H7 (cell line): ENCODE measurements at regions not wholly inside any gene's neighbourhood (a gene's known extent, or its start where the extent isn't known, plus 50 kb on each side); places are given as distances from the start of the nearest gene placed in this dataset.
"Not testable (repeated sequence)": the region's sequence is repeated elsewhere in the genome, so short reads cannot be mapped to it uniquely, and the experiment has no call there.

ENCODE experiments used
- DNase-seq: peaks from one replicate; pipeline ENCODE4 v3.0.0; 2012
- H3K27me3 ChIP-seq: 2 replicates; pipeline ENCODE4 v1.6.0; 2011; ENCODE audit warnings: mild to moderate bottlenecking, low read length; ENCODE audit not compliant: control insufficient read depth, insufficient read depth
- H3K36me3 ChIP-seq: replicated peaks from 2 replicates; pipeline ENCODE4 v1.5.1; 2011; ENCODE audit warnings: low read length; ENCODE audit not compliant: control insufficient read depth, insufficient read depth
- H3K4me3 ChIP-seq: 2 replicates; pipeline ENCODE4 v1.5.1; 2011; ENCODE audit warnings: low read depth, mild to moderate bottlenecking, control low read depth, low read length, moderate library complexity; ENCODE audit not compliant: insufficient read depth

DNA sequence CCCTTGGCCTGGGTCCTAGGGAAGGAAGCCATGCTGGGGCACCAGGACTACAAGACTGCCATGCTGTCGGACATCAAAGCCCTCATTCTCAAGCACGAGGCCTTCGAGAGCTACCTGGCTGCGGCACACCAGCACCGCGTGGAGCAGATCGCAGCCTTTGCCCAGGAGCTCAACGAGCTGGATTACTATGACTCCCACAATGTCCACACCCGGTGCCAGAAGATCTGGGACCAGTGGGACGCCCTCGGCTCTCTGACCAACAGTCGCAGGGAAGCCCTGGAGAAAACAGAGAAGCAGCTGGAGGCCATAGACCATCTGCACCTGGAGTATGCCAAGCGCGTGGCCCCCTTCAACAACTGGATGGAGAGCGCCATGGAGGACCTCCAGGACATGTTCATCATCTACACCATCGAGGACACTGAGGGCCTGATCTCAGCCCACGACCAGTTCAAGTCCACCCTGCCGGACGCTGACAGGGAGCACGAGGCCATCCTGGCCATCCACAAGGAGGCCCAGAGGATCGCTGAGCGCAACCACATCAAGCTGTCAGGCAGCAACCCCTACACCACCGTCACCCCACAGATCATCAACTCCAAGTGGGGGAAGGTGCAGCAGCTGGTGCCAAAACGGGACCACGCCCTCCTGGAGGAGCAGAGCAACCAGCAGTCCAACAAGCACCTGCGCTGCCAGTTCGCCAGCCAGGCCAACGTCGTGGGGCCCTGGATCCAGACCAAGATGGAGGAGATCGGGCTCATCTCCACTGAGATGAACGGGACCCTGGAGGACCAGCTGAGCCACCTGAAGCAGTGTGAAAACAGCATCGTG lies 487.0 kb downstream of the TRAM1L1 start:
- H3K27me3 ChIP-seq, result no peaks in the 10 kb centered on the region
- DNase-seq, result no peak
- no peaks in the 10 kb centered on the region for H3K36me3 ChIP-seq
- no peak overlapping the region for H3K4me3 ChIP-seq

DNA sequence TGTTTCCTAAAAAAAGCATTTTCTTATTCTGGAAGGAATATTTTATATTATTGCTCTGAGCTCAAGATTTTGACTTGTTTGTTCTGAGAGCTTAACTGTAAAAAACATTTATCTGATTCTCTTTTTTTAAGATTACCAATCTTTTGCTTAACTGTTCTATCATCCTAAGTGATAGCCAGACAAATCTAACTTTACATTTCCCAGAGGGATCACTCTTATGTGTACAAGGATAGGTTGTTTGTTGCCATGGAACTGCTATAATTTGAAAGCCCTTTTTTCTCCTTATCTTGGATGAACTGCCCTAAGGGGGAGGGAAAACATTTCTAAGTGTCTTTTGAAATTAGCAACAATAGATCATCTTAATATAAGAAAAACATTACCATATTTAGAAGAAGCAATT lies 494.7 kb downstream of the TRAM1L1 start:
- no peak for DNase-seq
- H3K4me3 ChIP-seq, result no peak overlapping the region
- H3K36me3 ChIP-seq, result no peaks in the 10 kb centered on the region
- H3K27me3 ChIP-seq, result no peaks in the 10 kb centered on the region

GRCh38 chr4:116588783-116589182 lies 496.6 kb downstream of the TRAM1L1 start:
- Histone ChIP-seq H3K36me3 (no peaks in the 10 kb centered on the region), H3K4me3 (no peak overlapping the region), H3K27me3 (no peaks in the 10 kb centered on the region)
- no peak for DNase-seq

GRCh38 chr4:116585246-116585645 lies 500.1 kb downstream of the TRAM1L1 start:
- H3K4me3 ChIP-seq, result no peak overlapping the region
- no peaks in the 10 kb centered on the region for H3K36me3 ChIP-seq
- no peaks in the 10 kb centered on the region for H3K27me3 ChIP-seq
- DNase-seq, result no peak

GRCh38 chr4:116577321-116577720 lies 508.1 kb downstream of the TRAM1L1 start:
- Histone ChIP-seq H3K4me3 (no peak overlapping the region), H3K27me3 (no peaks in the 10 kb centered on the region), H3K36me3 (no peaks in the 10 kb centered on the region)
- DNase-seq, result no peak

DNA sequence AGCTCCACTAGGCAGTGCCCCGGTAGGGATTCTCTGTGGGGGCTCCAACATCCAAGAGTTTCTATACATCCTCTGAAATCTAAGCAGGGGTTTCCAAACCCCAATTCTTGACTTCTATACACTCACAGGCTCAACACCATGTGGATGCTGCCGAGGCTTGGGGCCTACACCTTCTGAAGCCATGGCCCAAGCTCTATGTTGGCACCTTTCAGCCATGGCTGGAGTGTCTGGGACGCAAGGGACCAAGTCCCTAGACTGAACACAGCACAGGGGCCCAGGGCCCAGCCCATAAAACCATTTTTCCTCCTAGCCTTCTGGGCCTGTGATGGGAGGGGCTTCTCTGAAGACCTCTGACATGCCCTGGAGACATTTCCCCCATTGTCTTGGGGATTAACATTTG lies 511.8 kb downstream of the TRAM1L1 start:
- Histone ChIP-seq H3K4me3 (no peak overlapping the region), H3K27me3 (no peaks in the 10 kb centered on the region), H3K36me3 (no peaks in the 10 kb centered on the region)
- DNase-seq, result no peak

- Histone ChIP-seq H3K4me3 (no peak overlapping the region), H3K36me3 (no peaks in the 10 kb centered on the region), H3K27me3 (no peaks in the 10 kb centered on the region)
- no peak for DNase-seq
These were observed 523.6 kb downstream of the TRAM1L1 start for GRCh38 chr4:116561768-116562167.

DNA sequence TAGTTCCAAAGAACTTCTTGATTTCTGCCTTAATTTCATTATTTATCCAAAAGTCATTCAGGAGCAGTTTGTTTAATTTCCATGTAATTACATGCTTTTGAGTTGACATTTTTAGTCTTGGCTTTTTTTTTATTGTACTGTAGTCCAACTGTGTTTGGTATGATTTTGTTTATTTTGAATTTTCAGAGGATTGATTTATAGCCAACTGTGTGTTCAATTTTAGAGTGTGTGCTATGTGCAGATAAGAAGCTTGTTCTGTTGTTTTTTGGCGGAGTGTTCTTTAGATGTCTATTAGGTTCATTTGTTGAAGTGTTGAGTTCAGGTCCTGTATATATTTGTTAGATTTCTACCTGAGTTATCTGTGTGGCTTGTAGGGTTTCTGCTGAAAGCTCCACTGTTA lies 533.6 kb downstream of the TRAM1L1 start:
- no peak for DNase-seq
- H3K4me3 ChIP-seq, result no peak overlapping the region
- H3K36me3 ChIP-seq, result no peaks in the 10 kb centered on the region
- no peaks in the 10 kb centered on the region for H3K27me3 ChIP-seq

GRCh38 chr4:116547632-116548031 lies 537.7 kb downstream of the TRAM1L1 start:
- H3K27me3 ChIP-seq, result no peaks in the 10 kb centered on the region
- no peak overlapping the region for H3K4me3 ChIP-seq
- DNase-seq, result no peak
- H3K36me3 ChIP-seq, result no peaks in the 10 kb centered on the region

- DNase-seq, result no peak
- Histone ChIP-seq H3K27me3 (no peaks in the 10 kb centered on the region), H3K4me3 (no peak overlapping the region), H3K36me3 (no peaks in the 10 kb centered on the region)
These were observed 538.6 kb downstream of the TRAM1L1 start for GRCh38 chr4:116546759-116547158.

- DNase-seq, result no peak
- Histone ChIP-seq H3K4me3 (no peak overlapping the region), H3K36me3 (no peaks in the 10 kb centered on the region), H3K27me3 (no peaks in the 10 kb centered on the region)
These were observed 540.4 kb downstream of the TRAM1L1 start for GRCh38 chr4:116544946-116545345.

- DNase-seq, result no peak
- Histone ChIP-seq H3K36me3 (no peaks in the 10 kb centered on the region), H3K4me3 (no peak overlapping the region), H3K27me3 (no peaks in the 10 kb centered on the region)
These were observed 545.6 kb downstream of the TRAM1L1 start for GRCh38 chr4:116539744-116540143.

DNA sequence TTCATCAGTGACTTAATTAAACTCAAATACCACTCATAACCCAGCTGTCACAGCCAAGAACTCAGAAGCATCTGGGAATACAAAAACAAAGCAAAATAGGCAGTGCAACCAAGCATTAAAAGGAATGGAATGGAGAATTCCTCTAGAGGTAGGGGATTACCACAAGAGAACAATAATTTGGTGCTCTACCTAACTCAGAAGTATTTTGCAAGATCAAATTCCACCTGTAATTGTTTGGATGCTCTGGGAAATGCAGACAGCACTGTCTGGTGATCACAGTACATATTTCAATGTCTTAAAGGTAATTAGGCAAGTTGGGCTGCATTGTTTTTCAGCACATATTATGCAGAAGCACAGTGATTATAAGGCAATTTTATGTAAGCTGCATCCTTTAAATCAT lies 547.5 kb downstream of the TRAM1L1 start:
- Histone ChIP-seq H3K27me3 (no peaks in the 10 kb centered on the region), H3K4me3 (no peak overlapping the region), H3K36me3 (no peaks in the 10 kb centered on the region)
- no peak for DNase-seq

GRCh38 chr4:116536024-116536423 lies 549.4 kb downstream of the TRAM1L1 start:
- not testable (repeated sequence) for H3K4me3 ChIP-seq, DNase-seq, H3K36me3 ChIP-seq, H3K27me3 ChIP-seq

DNA sequence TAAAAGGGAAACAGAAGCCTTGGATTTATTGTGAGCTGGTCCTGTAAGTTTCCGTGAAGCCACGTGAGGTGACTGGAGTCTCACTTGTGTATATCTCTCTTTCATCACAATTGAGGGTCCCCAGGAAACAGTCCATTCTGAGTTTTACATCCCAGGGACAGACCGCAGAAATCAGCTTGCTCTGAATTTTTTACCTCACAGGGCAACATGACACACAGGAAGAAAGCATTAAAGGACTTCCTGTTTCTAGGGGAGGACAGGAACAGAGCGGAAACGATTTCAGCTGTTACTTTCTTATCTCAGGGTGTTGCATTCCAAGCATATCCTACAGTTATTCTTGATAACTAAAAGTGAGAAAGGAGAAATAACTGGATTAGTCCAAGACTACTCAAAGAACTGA lies 553.5 kb downstream of the TRAM1L1 start:
- H3K27me3 ChIP-seq, result no peaks in the 10 kb centered on the region
- no peaks in the 10 kb centered on the region for H3K36me3 ChIP-seq
- DNase-seq, result no peak
- no peak overlapping the region for H3K4me3 ChIP-seq

DNA sequence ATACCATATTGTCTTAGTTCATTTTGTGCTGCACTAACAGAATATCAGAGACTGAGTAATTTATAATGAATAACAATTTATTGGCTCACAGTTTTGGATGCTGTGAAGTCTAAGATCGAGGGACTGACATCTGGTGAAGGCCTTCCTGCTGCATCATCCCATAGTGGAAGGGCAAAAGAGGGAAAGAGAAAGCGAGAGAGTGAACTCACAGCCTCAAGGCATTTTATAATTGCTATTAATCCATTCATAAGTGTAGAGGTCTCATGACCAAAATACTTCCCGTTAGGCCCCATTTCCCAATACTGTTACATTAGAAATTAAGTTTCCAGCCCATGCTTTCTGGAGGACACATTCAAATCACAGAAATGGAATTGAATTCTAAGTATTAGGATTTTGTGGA lies 554.4 kb downstream of the TRAM1L1 start:
- Histone ChIP-seq H3K4me3 (no peak overlapping the region), H3K27me3 (no peaks in the 10 kb centered on the region)
- DNase-seq, result no peak

More for the DNA sequence above, 554.4 kb downstream of the TRAM1L1 start:
- H3K36me3 ChIP-seq, result no peaks in the 10 kb centered on the region
